Liver (tissue), 8 donors: ENCODE measurements at regions not wholly inside any gene's neighbourhood (a gene's known extent, or its start where the extent isn't known, plus 50 kb on each side); places are given as distances from the start of the nearest gene placed in this dataset.

Source experiments
- DNase-seq: peaks from one replicate; pipeline ENCODE4 v3.0.0-alpha.2; 2017; ENCODE audit warnings: low spot score
- H3K27ac ChIP-seq, 2 donors: one replicate each; pipeline ENCODE4 v1.7.0; 2013; ENCODE audit warnings: inconsistent platforms in 2 of 2, low read length in 2 of 2, control low read depth in 1 of 2, low read depth in 1 of 2, mild to moderate bottlenecking in 1 of 2
- H3K27me3 ChIP-seq, 4 donors: one replicate each; pipeline versions ENCODE4 v1.6.1 to v1.7.0; 2013; ENCODE audit warnings: low read length in 3 of 4, inconsistent platforms in 1 of 4, mild to moderate bottlenecking in 1 of 4, moderate library complexity in 1 of 4; ENCODE audit not compliant: control insufficient read depth in 4 of 4, insufficient read depth in 4 of 4
- H3K36me3 ChIP-seq, 4 donors: one replicate each; pipeline versions ENCODE4 v1.6.1 to v1.7.0; 2013; ENCODE audit warnings: low read length in 3 of 4, mild to moderate bottlenecking in 3 of 4, low read depth in 1 of 4, moderate library complexity in 1 of 4; ENCODE audit not compliant: control insufficient read depth in 4 of 4, insufficient read depth in 3 of 4
- H3K4me1 ChIP-seq, 4 donors: one replicate each; pipeline versions ENCODE4 v1.6.1 to v1.7.0; 2013; ENCODE audit warnings: low read length in 3 of 4, mild to moderate bottlenecking in 3 of 4, moderate library complexity in 1 of 4; ENCODE audit not compliant: control insufficient read depth in 4 of 4, insufficient read depth in 4 of 4
- H3K4me3 ChIP-seq, 3 donors: one replicate each; pipeline versions ENCODE4 v1.6.1 to v1.7.0; 2013; ENCODE audit warnings: low read length in 3 of 3, control low read depth in 1 of 3, low read depth in 1 of 3, mild to moderate bottlenecking in 1 of 3
- H3K9ac ChIP-seq, 2 donors: one replicate each; pipeline ENCODE4 v1.7.0; 2013; ENCODE audit warnings: low read length in 2 of 2, mild to moderate bottlenecking in 2 of 2, moderate library complexity in 2 of 2, control low read depth in 1 of 2, low read depth in 1 of 2
- H3K9me3 ChIP-seq, 4 donors: one replicate each; pipeline versions ENCODE4 v1.6.1 to v1.7.0; 2013; ENCODE audit warnings: low read length in 3 of 4; ENCODE audit not compliant: control insufficient read depth in 4 of 4
- EGR1 ChIP-seq, 2 donors: IDR thresholded peaks; 2 replicates each; pipeline ENCODE4 v1.6.1; 2016 to 2018; ENCODE audit warnings: antibody characterized with exemption in 2 of 2, low read depth in 2 of 2
- FOXA1 ChIP-seq: IDR thresholded peaks from 2 replicates; pipeline ENCODE4 v1.6.1; 2016; ENCODE audit warnings: antibody characterized with exemption
- FOXA2 ChIP-seq: IDR thresholded peaks from 2 replicates; pipeline ENCODE4 v1.6.1; 2016; ENCODE audit warnings: antibody characterized with exemption
- GABPA ChIP-seq, 2 donors: IDR thresholded peaks in 1 of 2; conservative IDR thresholded peaks in 1 of 2; 2 replicates each; pipeline ENCODE4 v1.6.1; 2016; ENCODE audit warnings: antibody characterized with exemption in 2 of 2, mild to moderate bottlenecking in 1 of 2, moderate library complexity in 1 of 2
- HNF4A ChIP-seq, 2 donors: conservative IDR thresholded peaks; 2 replicates each; pipeline ENCODE4 v1.6.1; 2016; ENCODE audit warnings: antibody characterized with exemption in 2 of 2, mild to moderate bottlenecking in 2 of 2
- HNF4G ChIP-seq: IDR thresholded peaks from 2 replicates; pipeline ENCODE4 v1.6.1; 2016; ENCODE audit warnings: antibody characterized with exemption
- JUND ChIP-seq, 2 donors: IDR thresholded peaks; 2 replicates each; pipeline ENCODE4 v1.6.1; 2016; ENCODE audit warnings: antibody characterized with exemption in 2 of 2
- NR2F2 ChIP-seq: IDR thresholded peaks from 2 replicates; pipeline ENCODE4 v1.6.1; 2016; ENCODE audit warnings: antibody characterized with exemption
- RAD21 ChIP-seq, 2 donors: IDR thresholded peaks; 2 replicates each; pipeline ENCODE4 v1.6.1; 2016; ENCODE audit warnings: antibody characterized with exemption in 2 of 2, mild to moderate bottlenecking in 2 of 2
- RXRA ChIP-seq, 2 donors: IDR thresholded peaks; 2 replicates each; pipeline ENCODE4 v1.6.1; 2017 to 2018; ENCODE audit warnings: antibody characterized with exemption in 2 of 2, mild to moderate bottlenecking in 1 of 2
- SP1 ChIP-seq: IDR thresholded peaks from 2 replicates; pipeline ENCODE4 v1.6.1; 2018; ENCODE audit warnings: antibody characterized with exemption, mild to moderate bottlenecking
- TAF1 ChIP-seq: conservative IDR thresholded peaks from 2 replicates; pipeline ENCODE4 v1.6.1; 2016; ENCODE audit warnings: antibody characterized with exemption, mild to moderate bottlenecking
- YY1 ChIP-seq: IDR thresholded peaks from 2 replicates; pipeline ENCODE4 v1.6.1; 2016; ENCODE audit warnings: antibody characterized with exemption, mild to moderate bottlenecking
- WGBS: extraction: QIAGEN DNeasy Blood & Tissue Kit; methylation state at CpG from one replicate; pipeline ENCODE4 v1.1.7; 2013; 5-methylcytosine and 5-hydroxymethylcytosine counted together
- TF ChIP-seq, protein P1 (sequence below): IDR thresholded peaks from 2 replicates; pipeline ENCODE4 v1.6.1; 2016; ENCODE audit warnings: antibody characterized with exemption, mild to moderate bottlenecking
- TF ChIP-seq, protein P2 (sequence below): IDR thresholded peaks from 2 replicates; pipeline ENCODE4 v1.6.1; 2016; ENCODE audit warnings: antibody characterized with exemption
- TF ChIP-seq, protein P3 (sequence below): fragments of 150-350 bp; IDR thresholded peaks from 2 replicates; pipeline ENCODE4 v1.5.1; 2017; ENCODE audit warnings: improper control_type of control experiment, low read depth, low read length; ENCODE audit not compliant: missing input control
- TF ChIP-seq, protein P4 (sequence below): IDR thresholded peaks from 2 replicates; pipeline ENCODE4 v1.6.1; 2016; ENCODE audit warnings: antibody characterized with exemption
- TF ChIP-seq, protein P5 (sequence below): IDR thresholded peaks from 2 replicates; pipeline ENCODE4 v1.6.1; 2016; ENCODE audit warnings: antibody characterized with exemption
- donor health status: healthy.
- donor health status: healthy.
- donor health status: healthy.
- donor health status: healthy.
- donor health status: healthy.

DNA sequence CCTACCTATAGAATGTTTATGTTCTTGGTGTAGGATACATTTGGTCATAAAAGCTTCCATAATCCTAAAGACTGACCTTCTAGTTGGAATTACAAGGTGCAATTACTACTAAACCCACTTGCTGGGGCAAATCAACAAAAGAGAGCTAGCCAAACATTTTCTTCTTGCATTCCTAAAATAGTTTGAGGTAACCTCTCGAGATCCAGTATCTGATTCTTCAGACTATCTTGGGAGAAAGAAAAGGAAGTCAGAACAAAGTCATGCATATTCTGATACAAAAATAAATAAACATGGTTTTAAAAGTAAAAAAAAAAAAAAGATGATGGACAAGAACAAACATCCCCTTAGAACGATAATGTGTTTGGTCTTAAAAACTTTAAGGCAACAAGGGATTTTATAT is 294.2 kb upstream of the RSPO3 start:
- Histone ChIP-seq H3K9ac (no peak overlapping the region), H3K4me3 (no peak overlapping the region), H3K27ac (no peak overlapping the region), H3K36me3 (no peaks in the 10 kb centered on the region), H3K4me1 (no peaks in the 10 kb centered on the region), H3K27me3 (peaks cover 0 to 3% (median 0%) of the 10 kb centered on the region in 4 donors), H3K9me3 (no peaks in the 10 kb centered on the region)
- WGBS = 23% methylated on average over 2 of the region's 2 CpGs
- TF ChIP-seq YY1 (no peak), FOXA2 (no peak), RXRA (IDR thresholded peaks at IDR 0.05) (no peak), TAF1 (no peak), NR2F2 (no peak), SP1 (no peak), FOXA1 (no peak), GABPA (IDR thresholded peaks at IDR 0.05 in 1 of 2, conservative IDR thresholded peaks at IDR 0.05 in 1 of 2) (no peak)
- TF ChIP-seq, protein P1, sequence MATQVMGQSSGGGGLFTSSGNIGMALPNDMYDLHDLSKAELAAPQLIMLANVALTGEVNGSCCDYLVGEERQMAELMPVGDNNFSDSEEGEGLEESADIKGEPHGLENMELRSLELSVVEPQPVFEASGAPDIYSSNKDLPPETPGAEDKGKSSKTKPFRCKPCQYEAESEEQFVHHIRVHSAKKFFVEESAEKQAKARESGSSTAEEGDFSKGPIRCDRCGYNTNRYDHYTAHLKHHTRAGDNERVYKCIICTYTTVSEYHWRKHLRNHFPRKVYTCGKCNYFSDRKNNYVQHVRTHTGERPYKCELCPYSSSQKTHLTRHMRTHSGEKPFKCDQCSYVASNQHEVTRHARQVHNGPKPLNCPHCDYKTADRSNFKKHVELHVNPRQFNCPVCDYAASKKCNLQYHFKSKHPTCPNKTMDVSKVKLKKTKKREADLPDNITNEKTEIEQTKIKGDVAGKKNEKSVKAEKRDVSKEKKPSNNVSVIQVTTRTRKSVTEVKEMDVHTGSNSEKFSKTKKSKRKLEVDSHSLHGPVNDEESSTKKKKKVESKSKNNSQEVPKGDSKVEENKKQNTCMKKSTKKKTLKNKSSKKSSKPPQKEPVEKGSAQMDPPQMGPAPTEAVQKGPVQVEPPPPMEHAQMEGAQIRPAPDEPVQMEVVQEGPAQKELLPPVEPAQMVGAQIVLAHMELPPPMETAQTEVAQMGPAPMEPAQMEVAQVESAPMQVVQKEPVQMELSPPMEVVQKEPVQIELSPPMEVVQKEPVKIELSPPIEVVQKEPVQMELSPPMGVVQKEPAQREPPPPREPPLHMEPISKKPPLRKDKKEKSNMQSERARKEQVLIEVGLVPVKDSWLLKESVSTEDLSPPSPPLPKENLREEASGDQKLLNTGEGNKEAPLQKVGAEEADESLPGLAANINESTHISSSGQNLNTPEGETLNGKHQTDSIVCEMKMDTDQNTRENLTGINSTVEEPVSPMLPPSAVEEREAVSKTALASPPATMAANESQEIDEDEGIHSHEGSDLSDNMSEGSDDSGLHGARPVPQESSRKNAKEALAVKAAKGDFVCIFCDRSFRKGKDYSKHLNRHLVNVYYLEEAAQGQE = no peak
- TF ChIP-seq, protein P2, sequence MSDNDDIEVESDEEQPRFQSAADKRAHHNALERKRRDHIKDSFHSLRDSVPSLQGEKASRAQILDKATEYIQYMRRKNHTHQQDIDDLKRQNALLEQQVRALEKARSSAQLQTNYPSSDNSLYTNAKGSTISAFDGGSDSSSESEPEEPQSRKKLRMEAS = no peak
- DNase-seq = no peak

DNA sequence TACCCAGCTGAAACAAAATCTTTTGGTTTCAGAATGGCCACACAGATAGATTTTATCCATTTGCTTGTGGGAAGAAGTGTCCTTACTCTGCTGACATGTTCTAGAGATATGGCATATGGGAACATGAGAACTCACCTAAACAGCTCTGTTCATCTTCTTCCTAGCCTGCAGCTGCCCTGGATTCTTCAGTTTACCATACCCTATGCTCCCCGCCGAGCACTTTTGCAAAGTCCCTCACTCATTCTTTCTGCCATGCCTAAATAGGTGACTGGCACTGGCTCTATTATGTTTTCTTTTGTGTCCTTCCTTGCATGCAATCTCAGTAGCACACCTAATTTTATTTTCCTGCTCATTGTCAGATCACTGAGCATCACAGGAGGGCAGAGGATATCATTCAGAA is 293.7 kb upstream of the RSPO3 start:
- WGBS = 79% methylated on average over 2 of the region's 2 CpGs
- H3K27me3 ChIP-seq = peaks cover 0 to 3% (median 0%) of the 10 kb centered on the region in 4 donors
- TF ChIP-seq SP1 (no peak), TAF1 (no peak), RAD21 (IDR thresholded peaks at IDR 0.05) (no peak), HNF4A (conservative IDR thresholded peaks at IDR 0.05) (no peak), YY1 (no peak), FOXA1 (no peak), GABPA (IDR thresholded peaks at IDR 0.05 in 1 of 2, conservative IDR thresholded peaks at IDR 0.05 in 1 of 2) (no peak), NR2F2 (no peak), FOXA2 (no peak), HNF4G (no peak), RXRA (IDR thresholded peaks at IDR 0.05) (no peak), EGR1 (IDR thresholded peaks at IDR 0.05; ENCODE audit: low read depth in 2 of 2) (no peak), JUND (IDR thresholded peaks at IDR 0.05) (no peak)
- TF ChIP-seq, protein P2 = no peak
- TF ChIP-seq, protein P3, sequence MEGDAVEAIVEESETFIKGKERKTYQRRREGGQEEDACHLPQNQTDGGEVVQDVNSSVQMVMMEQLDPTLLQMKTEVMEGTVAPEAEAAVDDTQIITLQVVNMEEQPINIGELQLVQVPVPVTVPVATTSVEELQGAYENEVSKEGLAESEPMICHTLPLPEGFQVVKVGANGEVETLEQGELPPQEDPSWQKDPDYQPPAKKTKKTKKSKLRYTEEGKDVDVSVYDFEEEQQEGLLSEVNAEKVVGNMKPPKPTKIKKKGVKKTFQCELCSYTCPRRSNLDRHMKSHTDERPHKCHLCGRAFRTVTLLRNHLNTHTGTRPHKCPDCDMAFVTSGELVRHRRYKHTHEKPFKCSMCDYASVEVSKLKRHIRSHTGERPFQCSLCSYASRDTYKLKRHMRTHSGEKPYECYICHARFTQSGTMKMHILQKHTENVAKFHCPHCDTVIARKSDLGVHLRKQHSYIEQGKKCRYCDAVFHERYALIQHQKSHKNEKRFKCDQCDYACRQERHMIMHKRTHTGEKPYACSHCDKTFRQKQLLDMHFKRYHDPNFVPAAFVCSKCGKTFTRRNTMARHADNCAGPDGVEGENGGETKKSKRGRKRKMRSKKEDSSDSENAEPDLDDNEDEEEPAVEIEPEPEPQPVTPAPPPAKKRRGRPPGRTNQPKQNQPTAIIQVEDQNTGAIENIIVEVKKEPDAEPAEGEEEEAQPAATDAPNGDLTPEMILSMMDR = no peak
- TF ChIP-seq, protein P4, sequence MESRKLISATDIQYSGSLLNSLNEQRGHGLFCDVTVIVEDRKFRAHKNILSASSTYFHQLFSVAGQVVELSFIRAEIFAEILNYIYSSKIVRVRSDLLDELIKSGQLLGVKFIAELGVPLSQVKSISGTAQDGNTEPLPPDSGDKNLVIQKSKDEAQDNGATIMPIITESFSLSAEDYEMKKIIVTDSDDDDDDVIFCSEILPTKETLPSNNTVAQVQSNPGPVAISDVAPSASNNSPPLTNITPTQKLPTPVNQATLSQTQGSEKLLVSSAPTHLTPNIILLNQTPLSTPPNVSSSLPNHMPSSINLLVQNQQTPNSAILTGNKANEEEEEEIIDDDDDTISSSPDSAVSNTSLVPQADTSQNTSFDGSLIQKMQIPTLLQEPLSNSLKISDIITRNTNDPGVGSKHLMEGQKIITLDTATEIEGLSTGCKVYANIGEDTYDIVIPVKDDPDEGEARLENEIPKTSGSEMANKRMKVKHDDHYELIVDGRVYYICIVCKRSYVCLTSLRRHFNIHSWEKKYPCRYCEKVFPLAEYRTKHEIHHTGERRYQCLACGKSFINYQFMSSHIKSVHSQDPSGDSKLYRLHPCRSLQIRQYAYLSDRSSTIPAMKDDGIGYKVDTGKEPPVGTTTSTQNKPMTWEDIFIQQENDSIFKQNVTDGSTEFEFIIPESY = no peak
- TF ChIP-seq, protein P1 = no peak
- TF ChIP-seq, protein P5, sequence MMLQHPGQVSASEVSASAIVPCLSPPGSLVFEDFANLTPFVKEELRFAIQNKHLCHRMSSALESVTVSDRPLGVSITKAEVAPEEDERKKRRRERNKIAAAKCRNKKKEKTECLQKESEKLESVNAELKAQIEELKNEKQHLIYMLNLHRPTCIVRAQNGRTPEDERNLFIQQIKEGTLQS = no peak
- no peaks in the 10 kb centered on the region for H3K4me1 ChIP-seq
- H3K27ac ChIP-seq = no peak overlapping the region
- no peak overlapping the region for H3K4me3 ChIP-seq
- no peaks in the 10 kb centered on the region for H3K36me3 ChIP-seq
- no peaks in the 10 kb centered on the region for H3K9me3 ChIP-seq
- DNase-seq = no peak
- H3K9ac ChIP-seq = no peak overlapping the region
